ENCODE measurements at regions not wholly inside any gene's neighbourhood (a gene's known extent, or its start where the extent isn't known, plus 50 kb on each side); places are given as distances from the start of the nearest gene placed in this dataset.

DNA sequence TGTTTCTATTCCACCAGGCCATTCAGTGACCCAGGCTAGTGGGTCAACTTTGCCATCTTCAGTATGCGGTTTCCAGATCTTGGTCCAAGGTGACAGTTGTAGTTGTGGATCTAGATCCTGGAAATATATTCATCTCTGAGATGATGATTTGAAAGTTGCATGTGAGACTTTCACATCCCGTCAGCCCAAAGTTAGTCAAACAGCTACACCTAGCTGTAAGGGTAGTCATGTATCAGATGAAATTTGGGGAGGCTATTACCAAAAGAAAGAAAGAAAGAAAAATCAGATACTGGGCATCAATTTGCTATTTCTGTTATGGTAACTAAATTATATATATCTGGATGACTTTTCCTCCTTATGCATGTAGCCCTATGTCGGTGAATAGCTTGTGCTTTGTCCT is 259.4 kb upstream of the ARX start:
- intact Hi-C loops (cut with micrococcal nuclease; ENCODE audit: unreplicated experiment) = no loop called here
- no peak overlapping the region for H3K4me2 ChIP-seq (ENCODE audit: low read depth, low read length)
- H3K9ac ChIP-seq (ENCODE audit: insufficient read depth, low read depth, low read length) = no peak overlapping the region
- no peak for ATAC-seq
- H3K27ac ChIP-seq (ENCODE audit: extremely low read length, insufficient read depth, low read length) = no peak overlapping the region
- in situ Hi-C loops (cut with HindIII; ENCODE audit: extremely low pct_ligation_motif_present, low pct_unique_long_range_greater_than_20kb) = no loop called here
- ChIA-PET CTCF (ENCODE audit: low intra/inter-chr PET ratio, low total read pairs) (no interaction called here), POLR2A (no interaction called here)
- no peak for FAIRE-seq
- no peak overlapping the region for H3K4me3 ChIP-seq (replicated peaks in 1 of 3; ENCODE audit: insufficient read depth in 1 of 3, low read depth in 2 of 3, low read length in 3 of 3)
- WGBS (ENCODE audit: low lambda C conversion rate) = 14% methylated on average over 3 of the region's 3 CpGs
- BruUV-seq (replicated peaks) = no TSS peak
- DNase-seq (ENCODE audit: low spot score) = no peak
- H3K27me3 ChIP-seq (ENCODE audit: control insufficient read depth in 1 of 2, insufficient read depth in 2 of 2, low read length in 2 of 2) = no peaks in the 10 kb centered on the region
- TF ChIP-seq HNRNPLL (IDR thresholded peaks at IDR 0.05; ENCODE audit: low read depth, low read length, poor library complexity, severe bottlenecking) (no peak), FOXK2 (IDR thresholded peaks at IDR 0.05) (no peak), ZNF138 (CRISPR knock-in tag; IDR thresholded peaks at IDR 0.05; ENCODE audit: low read depth) (no peak), AGO2 (optimal IDR thresholded peaks at IDR 0.05; ENCODE audit: low read depth, low read length) (no peak), SIX1 (CRISPR knock-in tag; IDR thresholded peaks at IDR 0.05; ENCODE audit: borderline replicate concordance) (no peak), ZBTB20 (CRISPR knock-in tag; IDR thresholded peaks at IDR 0.05; ENCODE audit: borderline replicate concordance, low read depth) (no peak), KAT8 (CRISPR knock-in tag; IDR thresholded peaks at IDR 0.05) (no peak), RBFOX2 (IDR thresholded peaks at IDR 0.05; ENCODE audit: low read depth, low read length) (no peak), RARA (CRISPR knock-in tag; IDR thresholded peaks at IDR 0.05) (no peak), SMYD3 (CRISPR knock-in tag; IDR thresholded peaks at IDR 0.05) (no peak), ZNF296 (CRISPR knock-in tag; conservative IDR thresholded peaks at IDR 0.05) (no peak), SUZ12 (IDR thresholded peaks at IDR 0.05; ENCODE audit: low read depth, low read length) (no peak), GATA4 (IDR thresholded peaks at IDR 0.05; ENCODE audit: borderline replicate concordance, low read depth) (no peak)
- TF ChIP-seq, protein P1, sequence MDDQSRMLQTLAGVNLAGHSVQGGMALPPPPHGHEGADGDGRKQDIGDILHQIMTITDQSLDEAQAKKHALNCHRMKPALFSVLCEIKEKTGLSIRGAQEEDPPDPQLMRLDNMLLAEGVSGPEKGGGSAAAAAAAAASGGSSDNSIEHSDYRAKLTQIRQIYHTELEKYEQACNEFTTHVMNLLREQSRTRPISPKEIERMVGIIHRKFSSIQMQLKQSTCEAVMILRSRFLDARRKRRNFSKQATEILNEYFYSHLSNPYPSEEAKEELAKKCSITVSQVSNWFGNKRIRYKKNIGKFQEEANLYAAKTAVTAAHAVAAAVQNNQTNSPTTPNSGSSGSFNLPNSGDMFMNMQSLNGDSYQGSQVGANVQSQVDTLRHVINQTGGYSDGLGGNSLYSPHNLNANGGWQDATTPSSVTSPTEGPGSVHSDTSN (CRISPR knock-in tag; IDR thresholded peaks at IDR 0.05; ENCODE audit: borderline replicate concordance) = no peak
- TF ChIP-seq, protein P2, sequence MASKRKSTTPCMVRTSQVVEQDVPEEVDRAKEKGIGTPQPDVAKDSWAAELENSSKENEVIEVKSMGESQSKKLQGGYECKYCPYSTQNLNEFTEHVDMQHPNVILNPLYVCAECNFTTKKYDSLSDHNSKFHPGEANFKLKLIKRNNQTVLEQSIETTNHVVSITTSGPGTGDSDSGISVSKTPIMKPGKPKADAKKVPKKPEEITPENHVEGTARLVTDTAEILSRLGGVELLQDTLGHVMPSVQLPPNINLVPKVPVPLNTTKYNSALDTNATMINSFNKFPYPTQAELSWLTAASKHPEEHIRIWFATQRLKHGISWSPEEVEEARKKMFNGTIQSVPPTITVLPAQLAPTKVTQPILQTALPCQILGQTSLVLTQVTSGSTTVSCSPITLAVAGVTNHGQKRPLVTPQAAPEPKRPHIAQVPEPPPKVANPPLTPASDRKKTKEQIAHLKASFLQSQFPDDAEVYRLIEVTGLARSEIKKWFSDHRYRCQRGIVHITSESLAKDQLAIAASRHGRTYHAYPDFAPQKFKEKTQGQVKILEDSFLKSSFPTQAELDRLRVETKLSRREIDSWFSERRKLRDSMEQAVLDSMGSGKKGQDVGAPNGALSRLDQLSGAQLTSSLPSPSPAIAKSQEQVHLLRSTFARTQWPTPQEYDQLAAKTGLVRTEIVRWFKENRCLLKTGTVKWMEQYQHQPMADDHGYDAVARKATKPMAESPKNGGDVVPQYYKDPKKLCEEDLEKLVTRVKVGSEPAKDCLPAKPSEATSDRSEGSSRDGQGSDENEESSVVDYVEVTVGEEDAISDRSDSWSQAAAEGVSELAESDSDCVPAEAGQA (IDR thresholded peaks at IDR 0.05; ENCODE audit: low read depth) = no peak
- TF ChIP-seq, protein P2 (CRISPR knock-in tag; IDR thresholded peaks at IDR 0.05; ENCODE audit: borderline replicate concordance) = no peak
- TF ChIP-seq, protein P3, sequence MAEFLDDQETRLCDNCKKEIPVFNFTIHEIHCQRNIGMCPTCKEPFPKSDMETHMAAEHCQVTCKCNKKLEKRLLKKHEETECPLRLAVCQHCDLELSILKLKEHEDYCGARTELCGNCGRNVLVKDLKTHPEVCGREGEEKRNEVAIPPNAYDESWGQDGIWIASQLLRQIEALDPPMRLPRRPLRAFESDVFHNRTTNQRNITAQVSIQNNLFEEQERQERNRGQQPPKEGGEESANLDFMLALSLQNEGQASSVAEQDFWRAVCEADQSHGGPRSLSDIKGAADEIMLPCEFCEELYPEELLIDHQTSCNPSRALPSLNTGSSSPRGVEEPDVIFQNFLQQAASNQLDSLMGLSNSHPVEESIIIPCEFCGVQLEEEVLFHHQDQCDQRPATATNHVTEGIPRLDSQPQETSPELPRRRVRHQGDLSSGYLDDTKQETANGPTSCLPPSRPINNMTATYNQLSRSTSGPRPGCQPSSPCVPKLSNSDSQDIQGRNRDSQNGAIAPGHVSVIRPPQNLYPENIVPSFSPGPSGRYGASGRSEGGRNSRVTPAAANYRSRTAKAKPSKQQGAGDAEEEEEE (CRISPR knock-in tag; IDR thresholded peaks at IDR 0.05; ENCODE audit: borderline replicate concordance) = no peak
- H3K36me3 ChIP-seq (replicated peaks in 1 of 2; ENCODE audit: control insufficient read depth in 1 of 2, insufficient read depth in 2 of 2, low read length in 2 of 2) = no peaks in the 10 kb centered on the region
- no peaks in the 10 kb centered on the region for H3K9me3 ChIP-seq (ENCODE audit: low read length)
- H3K4me1 ChIP-seq (ENCODE audit: insufficient read depth, low read length) = no peaks in the 10 kb centered on the region
- H3K79me2 ChIP-seq (ENCODE audit: insufficient read depth, low read length) = no peaks in the 10 kb centered on the region
- H4K20me1 ChIP-seq (ENCODE audit: insufficient read depth, low read length) = no peaks in the 10 kb centered on the region
- no peak overlapping the region for H2AFZ ChIP-seq (ENCODE audit: low read length)

Data from HepG2 (cell line).